AG04450 (cell line): ENCODE measurements at regions not wholly inside any gene's neighbourhood (a gene's known extent, or its start where the extent isn't known, plus 50 kb on each side); places are given as distances from the start of the nearest gene placed in this dataset.

ENCODE experiments used
- CTCF ChIA-PET: fragments of 300-600, 350-600 bp; formaldehyde crosslinking; extraction: SDS; loops from one replicate; lab custom pipeline; 2022; ENCODE audit warnings: antibody characterized with exemption, inconsistent platforms; lab: Charles Lee
- POLR2A ChIA-PET: fragments of 350-600 bp; formaldehyde crosslinking; extraction: SDS; loops from one replicate; lab custom pipeline; 2021; ENCODE audit warnings: antibody characterized with exemption, inconsistent platforms; lab: Yijun Ruan, JAX
- DNase-seq: peaks from one replicate; pipeline ENCODE4 v3.0.0-alpha.2; 2011; ENCODE audit warnings: low read depth, low spot score
- H3K27ac ChIP-seq: one replicate; pipeline ENCODE4 v1.5.1; 2012; ENCODE audit warnings: low read depth, low read length, control low read depth
- H3K27me3 ChIP-seq: one replicate; pipeline ENCODE4 v1.6.0; 2012; ENCODE audit warnings: low read length; ENCODE audit not compliant: control insufficient read depth, insufficient read depth
- H3K4me3 ChIP-seq: 2 replicates; pipeline ENCODE4 v1.5.1; 2011; ENCODE audit warnings: mild to moderate bottlenecking, low read depth, low read length, control low read depth
- H3K9me3 ChIP-seq: 2 replicates; pipeline ENCODE4 v1.5.1; 2012; ENCODE audit warnings: low read length; ENCODE audit not compliant: control insufficient read depth, insufficient read depth
- CTCF ChIP-seq: IDR thresholded peaks from 2 replicates; pipeline ENCODE4 v1.5.1; 2011; ENCODE audit warnings: low read depth, low read length, control low read depth, inconsistent platforms

GRCh38 chr12:94892544-94893267 is 110.8 kb downstream of the NDUFA12 start:
- ChIA-PET CTCF (no interaction called here), POLR2A (no interaction called here)
- no peak for TF ChIP-seq CTCF
- H3K27me3 ChIP-seq: peaks cover 2% of the 10 kb centered on the region
- DNase-seq: no peak
- H3K27ac ChIP-seq: no peak overlapping the region
- H3K9me3 ChIP-seq: no peaks in the 10 kb centered on the region
- H3K4me3 ChIP-seq: no peak overlapping the region

GRCh38 chr12:94889445-94890210 is 113.9 kb downstream of the NDUFA12 start:
- no peak for TF ChIP-seq CTCF
- Histone ChIP-seq H3K27ac (no peak overlapping the region), H3K9me3 (no peaks in the 10 kb centered on the region), H3K4me3 (no peak overlapping the region), H3K27me3 (peaks cover 2% of the 10 kb centered on the region)
- CTCF ChIA-PET: no interaction called here
- DNase-seq: no peak
- POLR2A ChIA-PET: no interaction called here

- CTCF ChIA-PET: no interaction called here
- DNase-seq: no peak
- POLR2A ChIA-PET: no interaction called here
These were observed 124.0 kb downstream of the NDUFA12 start for GRCh38 chr12:94879542-94879941.

GRCh38 chr12:94875525-94875924 is 128.0 kb downstream of the NDUFA12 start:
- DNase-seq: no peak
- Histone ChIP-seq H3K27me3 (peaks cover 49% of the 10 kb centered on the region), H3K27ac (no peak overlapping the region), H3K9me3 (no peaks in the 10 kb centered on the region; the same call in 1 of the 2 replicates), H3K4me3 (no peak overlapping the region)
- CTCF ChIA-PET: interaction anchor here (0.8 to 0.9 kb wide), 2 partner anchors 110 to 329 kb away, joined by 3 to 4 read pairs; no protein-coding TSS in a partner anchor
- POLR2A ChIA-PET: no interaction called here
- TF ChIP-seq CTCF: peak; percentile 31; the same call in 1 of the 2 replicates

More at GRCh38 chr12:94879542-94879941, 124.0 kb downstream of the NDUFA12 start:
- H3K27me3 ChIP-seq: peaks cover 16% of the 10 kb centered on the region
- no peak for TF ChIP-seq CTCF
- no peak overlapping the region for H3K27ac ChIP-seq
- H3K4me3 ChIP-seq: no peak overlapping the region
- H3K9me3 ChIP-seq: no peaks in the 10 kb centered on the region
